Sigmoid colon (tissue), 4 donors: ENCODE measurements at regions not wholly inside any gene's neighbourhood (a gene's known extent, or its start where the extent isn't known, plus 50 kb on each side); places are given as distances from the start of the nearest gene placed in this dataset.

Experiments used
- EP300 ChIP-seq, 4 donors: sonication (generic); formaldehyde crosslinking; IDR thresholded peaks; one replicate each; pipeline ENCODE4 v1.6.1; 2017; ENCODE audit warnings: antibody characterized with exemption in 4 of 4
- POLR2AphosphoS5 ChIP-seq, 4 donors: sonication (generic); formaldehyde crosslinking; IDR thresholded peaks; one replicate each; pipeline ENCODE4 v1.6.1; 2017; ENCODE audit warnings: antibody characterized with exemption in 4 of 4
- TF ChIP-seq, protein P1 (sequence below), 4 experiments: fragments of 450-650 bp in 3 of 4; fragments of 200-600 bp in 1 of 4; IDR thresholded peaks; one replicate each; pipeline ENCODE4 v1.5.1; 2016 to 2019; ENCODE audit warnings: antibody characterized with exemption in 4 of 4, mild to moderate bottlenecking in 3 of 4, moderate library complexity in 2 of 4

- TF ChIP-seq, protein P1, sequence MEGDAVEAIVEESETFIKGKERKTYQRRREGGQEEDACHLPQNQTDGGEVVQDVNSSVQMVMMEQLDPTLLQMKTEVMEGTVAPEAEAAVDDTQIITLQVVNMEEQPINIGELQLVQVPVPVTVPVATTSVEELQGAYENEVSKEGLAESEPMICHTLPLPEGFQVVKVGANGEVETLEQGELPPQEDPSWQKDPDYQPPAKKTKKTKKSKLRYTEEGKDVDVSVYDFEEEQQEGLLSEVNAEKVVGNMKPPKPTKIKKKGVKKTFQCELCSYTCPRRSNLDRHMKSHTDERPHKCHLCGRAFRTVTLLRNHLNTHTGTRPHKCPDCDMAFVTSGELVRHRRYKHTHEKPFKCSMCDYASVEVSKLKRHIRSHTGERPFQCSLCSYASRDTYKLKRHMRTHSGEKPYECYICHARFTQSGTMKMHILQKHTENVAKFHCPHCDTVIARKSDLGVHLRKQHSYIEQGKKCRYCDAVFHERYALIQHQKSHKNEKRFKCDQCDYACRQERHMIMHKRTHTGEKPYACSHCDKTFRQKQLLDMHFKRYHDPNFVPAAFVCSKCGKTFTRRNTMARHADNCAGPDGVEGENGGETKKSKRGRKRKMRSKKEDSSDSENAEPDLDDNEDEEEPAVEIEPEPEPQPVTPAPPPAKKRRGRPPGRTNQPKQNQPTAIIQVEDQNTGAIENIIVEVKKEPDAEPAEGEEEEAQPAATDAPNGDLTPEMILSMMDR (IDR thresholded peaks at IDR 0.05), result no peak
- TF ChIP-seq EP300 (IDR thresholded peaks at IDR 0.05) (no peak), POLR2AphosphoS5 (IDR thresholded peaks at IDR 0.05) (no peak)
Measured at GRCh38 chr2:137842430-137842829, 121.8 kb upstream of the HNMT start.
